ENCODE measurements at regions not wholly inside any gene's neighbourhood (a gene's known extent, or its start where the extent isn't known, plus 50 kb on each side); places are given as distances from the start of the nearest gene placed in this dataset.

GRCh38 chr1:185608177-185608576, 126.0 kb upstream of the HMCN1 start:
- no peaks in the 10 kb centered on the region for H4K20me1 ChIP-seq (ENCODE audit: insufficient read depth, low read length)
- no peaks in the 10 kb centered on the region for H3K9me3 ChIP-seq (ENCODE audit: control insufficient read depth, insufficient read depth, low read length)
- BruUV-seq (replicated peaks): no TSS peak
- H2BK15ac ChIP-seq (ENCODE audit: low read depth, low read length): no peak overlapping the region
- H3K27ac ChIP-seq (ENCODE audit: insufficient read depth, low read length): no peak overlapping the region
- no peaks in the 10 kb centered on the region for H3K79me1 ChIP-seq (ENCODE audit: low read depth in 1 of 2, low read length in 2 of 2)
- ATAC-seq (ENCODE audit: low read depth): no peak
- no peak overlapping the region for H3K4me2 ChIP-seq (ENCODE audit: low read depth, low read length)
- intact Hi-C loops (cut with micrococcal nuclease) (no loop called here), in situ Hi-C loops (cut with MboI; ENCODE audit: low sequenced_read_pairs) (no loop called here), dilution Hi-C loops (cut with HindIII; ENCODE audit: low sequenced_read_pairs, unreplicated experiment) (no loop called here)
- H3K36me3 ChIP-seq (ENCODE audit: control insufficient read depth, insufficient read depth, low read length): no peaks in the 10 kb centered on the region
- no peaks in the 10 kb centered on the region for H3K9me1 ChIP-seq (ENCODE audit: insufficient read depth, low read length)
- no peak overlapping the region for H3K18ac ChIP-seq (ENCODE audit: low read depth, low read length)
- CTCF ChIA-PET: interaction anchor here (2.0 kb wide), 1 partner anchor 73 kb away, joined by 6 read pairs; no protein-coding TSS in a partner anchor
- H4K8ac ChIP-seq (ENCODE audit: low read depth in 2 of 2, low read length in 2 of 2): no peak overlapping the region
- H3K27me3 ChIP-seq (ENCODE audit: control insufficient read depth, insufficient read depth, low read length): no peaks in the 10 kb centered on the region
- no peak overlapping the region for H3K56ac ChIP-seq (ENCODE audit: extremely low read depth, insufficient read depth, low read length)
- TF ChIP-seq RFX5 (IDR thresholded peaks at IDR 0.05; ENCODE audit: low read depth, low read length) (no peak), NFE2L2 (IDR thresholded peaks at IDR 0.05; ENCODE audit: low read depth, low read length) (no peak), MAFK (IDR thresholded peaks at IDR 0.05; ENCODE audit: low read depth, low read length) (no peak), FOS (IDR thresholded peaks at IDR 0.05; ENCODE audit: low read depth, low read length) (no peak), RCOR1 (IDR thresholded peaks at IDR 0.05; ENCODE audit: insufficient replicate concordance, low read length) (no peak), MXI1 (IDR thresholded peaks at IDR 0.05; ENCODE audit: borderline replicate concordance, low read depth, low read length) (no peak), MAZ (IDR thresholded peaks at IDR 0.05; ENCODE audit: borderline replicate concordance, low read depth, low read length) (no peak), SMC3 (IDR thresholded peaks at IDR 0.05; ENCODE audit: low read depth, low read length) (no peak), BHLHE40 (IDR thresholded peaks at IDR 0.05; ENCODE audit: low read depth, low read length) (no peak)
- H2AK9ac ChIP-seq (replicated peaks; ENCODE audit: low read depth, low read length, poor library complexity): no peak overlapping the region
- no peak overlapping the region for H3K14ac ChIP-seq (replicated peaks; ENCODE audit: low read depth, low read length)
- no peak for DNase-seq
- H3K4me3 ChIP-seq (ENCODE audit: insufficient read depth, low read depth, low read length): no peak overlapping the region
- no peak overlapping the region for H3K9ac ChIP-seq (ENCODE audit: low read depth, low read length)
- H2BK5ac ChIP-seq (ENCODE audit: low read depth, low read length, poor library complexity, severe bottlenecking): no peak overlapping the region
- no peak overlapping the region for H3K4ac ChIP-seq (ENCODE audit: low read depth, low read length)
- H4K91ac ChIP-seq (ENCODE audit: insufficient read depth, low read depth, low read length): no peak overlapping the region
- POLR2A ChIA-PET (ENCODE audit: unreplicated experiment): no interaction called here
- no peak overlapping the region for H3K23ac ChIP-seq (ENCODE audit: low read depth, low read length)
- H2BK120ac ChIP-seq (ENCODE audit: low read depth, low read length): no peak overlapping the region
- H2BK20ac ChIP-seq (ENCODE audit: low read depth, low read length): no peak overlapping the region
- H2AK5ac ChIP-seq (ENCODE audit: low read depth, low read length): no peak overlapping the region
- H4K5ac ChIP-seq (ENCODE audit: low read depth, low read length): no peak overlapping the region
- no peak overlapping the region for H2AFZ ChIP-seq (replicated peaks; ENCODE audit: low read length, poor library complexity)
- no peaks in the 10 kb centered on the region for H3K4me1 ChIP-seq (ENCODE audit: control insufficient read depth, insufficient read depth, low read length)
- no CpG with 5 or more reads among the region's 5 CpGs for WGBS, 2 experiments (ENCODE audit: extremely low coverage in 2 of 2, insufficient read length in 1 of 2)

Measured in IMR-90 (cell line).